ENCODE measurements at regions not wholly inside any gene's neighbourhood (a gene's known extent, or its start where the extent isn't known, plus 50 kb on each side); places are given as distances from the start of the nearest gene placed in this dataset.
A peak's percentile ranks its signal among the peaks of the same experiment; 100 is the strongest.
"Not testable (repeated sequence)": the region's sequence is repeated elsewhere in the genome, so short reads cannot be mapped to it uniquely, and the experiment has no call there.

- peak overlapping the region; percentile 5 for H3K4me2 ChIP-seq (ENCODE audit: insufficient read depth, low read length)
- H3K4me3 ChIP-seq (ENCODE audit: insufficient read depth, low read length) = no peak overlapping the region
- H3K4me1 ChIP-seq (ENCODE audit: insufficient read depth, low read length) = peaks cover 37% of the 10 kb centered on the region
- H3K27ac ChIP-seq (ENCODE audit: low read depth, low read length) = peak overlapping the region; percentile 82
- TF ChIP-seq, protein P1, sequence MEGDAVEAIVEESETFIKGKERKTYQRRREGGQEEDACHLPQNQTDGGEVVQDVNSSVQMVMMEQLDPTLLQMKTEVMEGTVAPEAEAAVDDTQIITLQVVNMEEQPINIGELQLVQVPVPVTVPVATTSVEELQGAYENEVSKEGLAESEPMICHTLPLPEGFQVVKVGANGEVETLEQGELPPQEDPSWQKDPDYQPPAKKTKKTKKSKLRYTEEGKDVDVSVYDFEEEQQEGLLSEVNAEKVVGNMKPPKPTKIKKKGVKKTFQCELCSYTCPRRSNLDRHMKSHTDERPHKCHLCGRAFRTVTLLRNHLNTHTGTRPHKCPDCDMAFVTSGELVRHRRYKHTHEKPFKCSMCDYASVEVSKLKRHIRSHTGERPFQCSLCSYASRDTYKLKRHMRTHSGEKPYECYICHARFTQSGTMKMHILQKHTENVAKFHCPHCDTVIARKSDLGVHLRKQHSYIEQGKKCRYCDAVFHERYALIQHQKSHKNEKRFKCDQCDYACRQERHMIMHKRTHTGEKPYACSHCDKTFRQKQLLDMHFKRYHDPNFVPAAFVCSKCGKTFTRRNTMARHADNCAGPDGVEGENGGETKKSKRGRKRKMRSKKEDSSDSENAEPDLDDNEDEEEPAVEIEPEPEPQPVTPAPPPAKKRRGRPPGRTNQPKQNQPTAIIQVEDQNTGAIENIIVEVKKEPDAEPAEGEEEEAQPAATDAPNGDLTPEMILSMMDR (IDR thresholded peaks at IDR 0.05; ENCODE audit: extremely low read depth, low read depth, low read length) = no peak
- no peak overlapping the region for H2AFZ ChIP-seq (ENCODE audit: low read length)
- no peaks in the 10 kb centered on the region for H3K27me3 ChIP-seq (ENCODE audit: insufficient read depth, low read length)
- H3K79me2 ChIP-seq (ENCODE audit: insufficient read depth, low read length) = no peaks in the 10 kb centered on the region
- peak; percentile 57 for DNase-seq (ENCODE audit: insufficient read length, low spot score, missing footprints)
- H4K20me1 ChIP-seq (ENCODE audit: insufficient read depth, low read length) = no peaks in the 10 kb centered on the region
- H3K36me3 ChIP-seq (ENCODE audit: insufficient read depth, low read length) = no peaks in the 10 kb centered on the region
- no peaks in the 10 kb centered on the region for H3K9me3 ChIP-seq (ENCODE audit: low read depth, low read length)
Observed at GRCh38 chr6:132190097-132190814, 211.0 kb downstream of the MOXD1 start.

DNA sequence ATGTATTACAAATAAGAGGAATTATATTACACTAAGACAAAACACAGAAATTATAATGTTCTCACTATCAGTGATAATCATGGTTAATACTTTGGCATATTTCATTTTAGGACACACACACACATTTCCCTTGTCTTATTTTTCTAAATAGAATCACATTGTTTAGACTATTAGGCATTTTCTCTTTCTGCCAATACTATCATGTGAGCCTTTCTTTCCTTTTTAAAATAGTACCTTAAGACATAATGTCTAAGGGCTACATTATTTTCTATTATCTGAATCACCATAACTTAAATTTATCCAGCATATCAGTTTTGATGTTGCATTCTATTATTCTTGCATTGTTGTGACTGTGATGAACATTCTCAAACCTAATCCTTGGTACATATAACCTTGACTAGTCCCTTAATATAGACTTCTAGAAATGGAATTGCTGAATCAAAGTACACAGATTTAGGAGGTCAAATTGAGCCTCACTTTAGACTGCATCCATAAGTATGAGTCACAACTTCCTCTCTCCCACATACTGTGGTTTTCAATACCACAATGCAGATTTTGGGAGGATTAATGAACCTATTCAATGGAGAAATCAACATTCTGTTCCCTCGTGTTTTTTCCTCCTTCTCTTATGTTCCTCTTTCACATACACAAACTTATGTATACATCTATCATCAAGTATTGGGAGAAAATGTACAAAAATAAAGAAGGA, 212.6 kb downstream of the MOXD1 start:
- no peaks in the 10 kb centered on the region for H4K20me1 ChIP-seq (ENCODE audit: insufficient read depth, low read length)
- no peaks in the 10 kb centered on the region for H3K27me3 ChIP-seq (ENCODE audit: insufficient read depth, low read length)
- no peaks in the 10 kb centered on the region for H3K9me3 ChIP-seq (ENCODE audit: low read depth, low read length)
- DNase-seq (ENCODE audit: insufficient read length, low spot score, missing footprints) = peak; percentile 19
- no peak overlapping the region for H3K4me3 ChIP-seq (ENCODE audit: insufficient read depth, low read length)
- H3K79me2 ChIP-seq (ENCODE audit: insufficient read depth, low read length) = no peaks in the 10 kb centered on the region
- TF ChIP-seq, protein P1 (IDR thresholded peaks at IDR 0.05; ENCODE audit: extremely low read depth, low read depth, low read length) = no peak
- H2AFZ ChIP-seq (ENCODE audit: low read length) = no peak overlapping the region
- H3K4me1 ChIP-seq (ENCODE audit: insufficient read depth, low read length) = peaks cover 37% of the 10 kb centered on the region
- H3K36me3 ChIP-seq (ENCODE audit: insufficient read depth, low read length) = no peaks in the 10 kb centered on the region
- peak overlapping the region; percentile 82 for H3K27ac ChIP-seq (ENCODE audit: low read depth, low read length)
- H3K4me2 ChIP-seq (ENCODE audit: insufficient read depth, low read length) = peak overlapping the region; percentile 35

GRCh38 chr6:132187816-132188215, 213.5 kb downstream of the MOXD1 start:
- H3K9me3 ChIP-seq (ENCODE audit: low read depth, low read length) = no peaks in the 10 kb centered on the region
- TF ChIP-seq, protein P1 (IDR thresholded peaks at IDR 0.05; ENCODE audit: extremely low read depth, low read depth, low read length) = no peak
- no peak overlapping the region for H3K4me2 ChIP-seq (ENCODE audit: insufficient read depth, low read length)
- no peaks in the 10 kb centered on the region for H4K20me1 ChIP-seq (ENCODE audit: insufficient read depth, low read length)
- H3K4me3 ChIP-seq (ENCODE audit: insufficient read depth, low read length) = no peak overlapping the region
- no peaks in the 10 kb centered on the region for H3K27me3 ChIP-seq (ENCODE audit: insufficient read depth, low read length)
- H3K36me3 ChIP-seq (ENCODE audit: insufficient read depth, low read length) = no peaks in the 10 kb centered on the region
- no peak overlapping the region for H2AFZ ChIP-seq (ENCODE audit: low read length)
- peaks cover 34% of the 10 kb centered on the region for H3K4me1 ChIP-seq (ENCODE audit: insufficient read depth, low read length)
- H3K79me2 ChIP-seq (ENCODE audit: insufficient read depth, low read length) = no peaks in the 10 kb centered on the region
- no peak for DNase-seq (ENCODE audit: insufficient read length, low spot score, missing footprints)
- H3K27ac ChIP-seq (ENCODE audit: low read depth, low read length) = no peak overlapping the region

DNA sequence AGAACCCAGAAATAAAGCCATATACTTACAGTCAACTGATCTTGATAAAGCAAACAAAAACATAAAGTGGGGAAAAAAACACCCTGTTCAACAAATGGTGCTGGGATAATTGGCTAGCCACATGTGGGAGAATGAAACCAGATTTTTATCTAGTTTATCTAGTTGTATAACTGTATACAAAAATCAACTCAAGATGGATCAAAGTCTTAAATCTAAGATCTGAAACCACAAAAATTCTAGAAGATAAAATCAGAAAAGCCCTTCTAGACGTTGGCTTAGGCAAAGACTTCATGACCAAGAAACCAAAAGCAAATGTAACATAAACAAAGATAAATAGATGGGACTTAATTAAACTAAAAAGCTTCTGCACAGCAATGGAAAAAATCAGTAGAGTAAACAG, 216.3 kb downstream of the MOXD1 start:
- not testable (repeated sequence) for H3K27me3 ChIP-seq (ENCODE audit: insufficient read depth, low read length); H3K27ac ChIP-seq (ENCODE audit: low read depth, low read length); DNase-seq (ENCODE audit: insufficient read length, low spot score, missing footprints); H2AFZ ChIP-seq (ENCODE audit: low read length); H3K4me2 ChIP-seq (ENCODE audit: insufficient read depth, low read length); H3K4me3 ChIP-seq (ENCODE audit: insufficient read depth, low read length); H3K79me2 ChIP-seq (ENCODE audit: insufficient read depth, low read length); H3K9me3 ChIP-seq (ENCODE audit: low read depth, low read length); H3K36me3 ChIP-seq (ENCODE audit: insufficient read depth, low read length); H4K20me1 ChIP-seq (ENCODE audit: insufficient read depth, low read length)
- H3K4me1 ChIP-seq (ENCODE audit: insufficient read depth, low read length) = peaks cover 17% of the 10 kb centered on the region
